Transverse colon (tissue), 4 donors: ENCODE measurements at regions not wholly inside any gene's neighbourhood (a gene's known extent, or its start where the extent isn't known, plus 50 kb on each side); places are given as distances from the start of the nearest gene placed in this dataset.

Experiments
- DNase-seq: peaks from one replicate; pipeline ENCODE4 v3.0.0-alpha.2; 2019
- H3K27ac ChIP-seq, 4 donors: fragments of 200-600 bp; sonication (generic); 2 replicates each; pipeline ENCODE4 v1.5.1; 2016 to 2018; ENCODE audit warnings: inconsistent platforms in 4 of 4
- H3K27me3 ChIP-seq: fragments of 200-600 bp; sonication (generic); 2 replicates; pipeline ENCODE4 v1.5.1; 2017; ENCODE audit warnings: inconsistent platforms
- H3K36me3 ChIP-seq, 4 donors: fragments of 200-600 bp; sonication (generic); 2 replicates each; pipeline ENCODE4 v1.5.1; 2017 to 2019; ENCODE audit warnings: inconsistent platforms in 4 of 4
- H3K4me1 ChIP-seq, 4 donors: fragments of 200-600 bp; sonication (generic); 2 replicates each; pipeline ENCODE4 v1.5.1; 2017 to 2020; ENCODE audit warnings: inconsistent platforms in 4 of 4
- H3K4me3 ChIP-seq, 4 donors: fragments of 200-600 bp; sonication (generic); 1 replicate in 1 of 4; 2 replicates in 3 of 4; pipeline versions ENCODE4 v1.5.1 to v1.6.1; 2017 to 2019; ENCODE audit warnings: inconsistent platforms in 4 of 4
- H3K9me3 ChIP-seq, 2 donors: fragments of 200-600 bp; sonication (generic); 2 replicates each; pipeline ENCODE4 v1.5.1; 2017 to 2019; ENCODE audit warnings: inconsistent platforms in 2 of 2
- EP300 ChIP-seq: sonication (generic); formaldehyde crosslinking; IDR thresholded peaks from one replicate; pipeline ENCODE4 v1.6.1; 2017; ENCODE audit warnings: antibody characterized with exemption, low read depth
- POLR2A ChIP-seq: fragments of 450-650 bp; IDR thresholded peaks from one replicate; pipeline ENCODE4 v1.6.1; 2016; ENCODE audit warnings: antibody characterized with exemption, mild to moderate bottlenecking, moderate library complexity
- POLR2AphosphoS5 ChIP-seq, 3 donors: sonication (generic); formaldehyde crosslinking; IDR thresholded peaks; one replicate each; pipeline ENCODE4 v1.6.1; 2016; ENCODE audit warnings: antibody characterized with exemption in 3 of 3
- WGBS, 2 donors: methylation state at CpG; one replicate each; pipeline ENCODE4 v1.1.5; 2018; ENCODE audit warnings: low coverage in 1 of 2; 5-methylcytosine and 5-hydroxymethylcytosine counted together
- in situ Hi-C, 4 donors: fragments of 200-750 bp; cut with MboI; loops; one replicate each; pipeline versions ENCODE4 v1.15.0 to v1.15.1; 2017; ENCODE audit warnings: low sequenced_read_pairs in 3 of 4, low pct_ligation_motif_present in 1 of 4, low pct_unique_long_range_greater_than_20kb in 1 of 4
- intact Hi-C: fragments of 100-400 bp; cut with DNase I; formaldehyde crosslinking; loops from one replicate; pipeline ENCODE4 v1.15.1; 2023; ENCODE audit warnings: low total_unique reads
- TF ChIP-seq, protein P1 (sequence below), 5 experiments: fragments of 200-600 bp in 3 of 5; fragments of 450-650 bp in 2 of 5; sonication (generic) in 3 of 5; IDR thresholded peaks; 1 replicate in 2 of 5; 2 replicates in 3 of 5; pipeline ENCODE4 v1.5.1; 2016 to 2017; ENCODE audit warnings: antibody characterized with exemption in 5 of 5, inconsistent platforms in 3 of 5, mild to moderate bottlenecking in 2 of 5, moderate library complexity in 1 of 5

GRCh38 chr12:58361056-58361455, 419.7 kb downstream of the ATP23 start:
- Histone ChIP-seq H3K27ac (no peak overlapping the region), H3K36me3 (no peaks in the 10 kb centered on the region), H3K9me3 (no peaks in the 10 kb centered on the region), H3K4me3 (no peak overlapping the region), H3K27me3 (no peaks in the 10 kb centered on the region), H3K4me1 (no peaks in the 10 kb centered on the region)
- DNase-seq = no peak
- in situ Hi-C loops (loop anchor here in 1 of 4 donors (25.0 kb wide), 1 partner anchor 374 kb away; no protein-coding TSS in a partner anchor), intact Hi-C loops (no loop called here)
- TF ChIP-seq POLR2A = no peak
- no peak for TF ChIP-seq EP300
- no peak for TF ChIP-seq POLR2AphosphoS5 (IDR thresholded peaks at IDR 0.05)
- TF ChIP-seq, protein P1, sequence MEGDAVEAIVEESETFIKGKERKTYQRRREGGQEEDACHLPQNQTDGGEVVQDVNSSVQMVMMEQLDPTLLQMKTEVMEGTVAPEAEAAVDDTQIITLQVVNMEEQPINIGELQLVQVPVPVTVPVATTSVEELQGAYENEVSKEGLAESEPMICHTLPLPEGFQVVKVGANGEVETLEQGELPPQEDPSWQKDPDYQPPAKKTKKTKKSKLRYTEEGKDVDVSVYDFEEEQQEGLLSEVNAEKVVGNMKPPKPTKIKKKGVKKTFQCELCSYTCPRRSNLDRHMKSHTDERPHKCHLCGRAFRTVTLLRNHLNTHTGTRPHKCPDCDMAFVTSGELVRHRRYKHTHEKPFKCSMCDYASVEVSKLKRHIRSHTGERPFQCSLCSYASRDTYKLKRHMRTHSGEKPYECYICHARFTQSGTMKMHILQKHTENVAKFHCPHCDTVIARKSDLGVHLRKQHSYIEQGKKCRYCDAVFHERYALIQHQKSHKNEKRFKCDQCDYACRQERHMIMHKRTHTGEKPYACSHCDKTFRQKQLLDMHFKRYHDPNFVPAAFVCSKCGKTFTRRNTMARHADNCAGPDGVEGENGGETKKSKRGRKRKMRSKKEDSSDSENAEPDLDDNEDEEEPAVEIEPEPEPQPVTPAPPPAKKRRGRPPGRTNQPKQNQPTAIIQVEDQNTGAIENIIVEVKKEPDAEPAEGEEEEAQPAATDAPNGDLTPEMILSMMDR (IDR thresholded peaks at IDR 0.05) = no peak
- WGBS, 2 donors = 68 to 89% methylated on average over 3 of the region's 3 CpGs

GRCh38 chr12:58363971-58364370, 422.6 kb downstream of the ATP23 start:
- TF ChIP-seq EP300 = no peak
- TF ChIP-seq, protein P1 (IDR thresholded peaks at IDR 0.05) = no peak
- Histone ChIP-seq H3K27ac (peak overlapping the region in 1 of 4 donors; percentile 5), H3K9me3 (no peaks in the 10 kb centered on the region), H3K4me3 (no peak overlapping the region), H3K27me3 (no peaks in the 10 kb centered on the region), H3K36me3 (no peaks in the 10 kb centered on the region), H3K4me1 (no peaks in the 10 kb centered on the region)
- in situ Hi-C loops = loop anchor here in 1 of 4 donors (25.0 kb wide), 1 partner anchor 377 kb away; no protein-coding TSS in a partner anchor
- intact Hi-C loops = no loop called here
- no peak for DNase-seq

- intact Hi-C loops = no loop called here
- no peak for DNase-seq
- H3K9me3 ChIP-seq = no peaks in the 10 kb centered on the region
- peak overlapping the region in 1 of 4 donors; percentile 5 for H3K27ac ChIP-seq
- H3K27me3 ChIP-seq = no peaks in the 10 kb centered on the region
- H3K36me3 ChIP-seq = no peaks in the 10 kb centered on the region
- H3K4me3 ChIP-seq = no peak overlapping the region
- no peaks in the 10 kb centered on the region for H3K4me1 ChIP-seq
- in situ Hi-C loops = loop anchor here in 1 of 4 donors (25.0 kb wide), 1 partner anchor 377 kb away; no protein-coding TSS in a partner anchor
- 7 to 14% methylated on average over 1 of the region's 1 CpG for WGBS, 2 donors
- TF ChIP-seq POLR2AphosphoS5 (IDR thresholded peaks at IDR 0.05) = no peak
- TF ChIP-seq POLR2A = no peak
- TF ChIP-seq EP300 = no peak
- TF ChIP-seq, protein P1 (IDR thresholded peaks at IDR 0.05) = no peak
These were observed 423.2 kb downstream of the ATP23 start for GRCh38 chr12:58364389-58365086.

- Histone ChIP-seq H3K36me3 (no peaks in the 10 kb centered on the region), H3K27me3 (no peaks in the 10 kb centered on the region), H3K9me3 (no peaks in the 10 kb centered on the region), H3K4me3 (no peak overlapping the region), H3K27ac (no peak overlapping the region), H3K4me1 (no peaks in the 10 kb centered on the region)
- in situ Hi-C loops = loop anchor here in 1 of 4 donors (25.0 kb wide), 1 partner anchor 378 kb away; no protein-coding TSS in a partner anchor
- WGBS, 2 donors = 59% methylated on average over 1 of the region's 1 CpG; no CpG with 5 or more reads in 1 of the 2 donors
- no peak for TF ChIP-seq EP300
- TF ChIP-seq POLR2A = no peak
- no peak for TF ChIP-seq POLR2AphosphoS5 (IDR thresholded peaks at IDR 0.05)
- TF ChIP-seq, protein P1 (IDR thresholded peaks at IDR 0.05) = no peak
- intact Hi-C loops = no loop called here
- no peak for DNase-seq
These were observed 423.7 kb downstream of the ATP23 start for GRCh38 chr12:58365087-58365390.
